ENCODE measurements at regions not wholly inside any gene's neighbourhood (a gene's known extent, or its start where the extent isn't known, plus 50 kb on each side); places are given as distances from the start of the nearest gene placed in this dataset.
A peak's percentile ranks its signal among the peaks of the same experiment; 100 is the strongest.

GRCh38 chr9:13755551-13755950 is 476.1 kb upstream of the MPDZ start:
- DNase-seq (ENCODE audit: low read depth) = no peak
- TF ChIP-seq CTCF (conservative IDR thresholded peaks at IDR 0.05; ENCODE audit: low read depth, low read length) = no peak
- H3K4me3 ChIP-seq (ENCODE audit: low read length) = no peak overlapping the region

- no peak for DNase-seq (ENCODE audit: low read depth)
- TF ChIP-seq CTCF (conservative IDR thresholded peaks at IDR 0.05; ENCODE audit: low read depth, low read length) = no peak
- no peak overlapping the region for H3K4me3 ChIP-seq (ENCODE audit: low read length)
These were observed 471.1 kb upstream of the MPDZ start for GRCh38 chr9:13750639-13751038.

GRCh38 chr9:13750061-13750460 is 470.6 kb upstream of the MPDZ start:
- peak; percentile 43 for DNase-seq (ENCODE audit: low read depth)
- H3K4me3 ChIP-seq (ENCODE audit: low read length) = no peak overlapping the region
- TF ChIP-seq CTCF (conservative IDR thresholded peaks at IDR 0.05; ENCODE audit: low read depth, low read length) = no peak

- DNase-seq (ENCODE audit: low read depth) = no peak
- TF ChIP-seq CTCF (conservative IDR thresholded peaks at IDR 0.05; ENCODE audit: low read depth, low read length) = no peak
- H3K4me3 ChIP-seq (ENCODE audit: low read length) = no peak overlapping the region
These were observed 467.4 kb upstream of the MPDZ start for GRCh38 chr9:13746876-13747275.

GRCh38 chr9:13744261-13744901 is 464.9 kb upstream of the MPDZ start:
- no peak for DNase-seq (ENCODE audit: low read depth)
- TF ChIP-seq CTCF (conservative IDR thresholded peaks at IDR 0.05; ENCODE audit: low read depth, low read length) = no peak
- no peak overlapping the region for H3K4me3 ChIP-seq (ENCODE audit: low read length)

GRCh38 chr9:13737885-13738284 is 458.4 kb upstream of the MPDZ start:
- no peak for TF ChIP-seq CTCF (conservative IDR thresholded peaks at IDR 0.05; ENCODE audit: low read depth, low read length)
- H3K4me3 ChIP-seq (ENCODE audit: low read length) = no peak overlapping the region
- no peak for DNase-seq (ENCODE audit: low read depth)

- TF ChIP-seq CTCF (conservative IDR thresholded peaks at IDR 0.05; ENCODE audit: low read depth, low read length) = no peak
- H3K4me3 ChIP-seq (ENCODE audit: low read length) = no peak overlapping the region
- DNase-seq (ENCODE audit: low read depth) = no peak
These were observed 455.7 kb upstream of the MPDZ start for GRCh38 chr9:13735181-13735580.
